ENCODE measurements at regions not wholly inside any gene's neighbourhood (a gene's known extent, or its start where the extent isn't known, plus 50 kb on each side); places are given as distances from the start of the nearest gene placed in this dataset.

- DNase-seq: no peak
Measured at GRCh38 chr10:44240584-44241205, 144.2 kb downstream of the CXCL12 start.

DNA sequence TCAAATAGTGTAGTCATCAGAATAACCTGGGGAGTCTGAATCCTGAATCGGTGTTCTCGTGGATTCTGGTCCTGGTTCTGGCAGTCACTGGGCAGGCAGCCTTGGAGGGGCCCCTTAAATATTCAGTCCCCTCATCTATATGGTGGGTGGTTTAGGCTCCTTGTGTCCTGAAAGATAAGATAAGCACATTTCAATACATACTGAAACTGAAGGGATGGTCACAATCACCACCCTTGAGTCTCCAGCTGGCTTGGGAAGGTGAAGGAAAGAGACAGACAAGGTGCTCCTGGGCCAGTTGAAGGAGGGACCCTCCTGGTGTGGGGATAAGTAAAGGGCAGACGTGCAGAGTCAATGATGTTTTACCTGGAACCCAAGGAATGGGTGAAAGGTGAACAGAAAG is 146.7 kb downstream of the CXCL12 start:
- no peak for DNase-seq

DNA sequence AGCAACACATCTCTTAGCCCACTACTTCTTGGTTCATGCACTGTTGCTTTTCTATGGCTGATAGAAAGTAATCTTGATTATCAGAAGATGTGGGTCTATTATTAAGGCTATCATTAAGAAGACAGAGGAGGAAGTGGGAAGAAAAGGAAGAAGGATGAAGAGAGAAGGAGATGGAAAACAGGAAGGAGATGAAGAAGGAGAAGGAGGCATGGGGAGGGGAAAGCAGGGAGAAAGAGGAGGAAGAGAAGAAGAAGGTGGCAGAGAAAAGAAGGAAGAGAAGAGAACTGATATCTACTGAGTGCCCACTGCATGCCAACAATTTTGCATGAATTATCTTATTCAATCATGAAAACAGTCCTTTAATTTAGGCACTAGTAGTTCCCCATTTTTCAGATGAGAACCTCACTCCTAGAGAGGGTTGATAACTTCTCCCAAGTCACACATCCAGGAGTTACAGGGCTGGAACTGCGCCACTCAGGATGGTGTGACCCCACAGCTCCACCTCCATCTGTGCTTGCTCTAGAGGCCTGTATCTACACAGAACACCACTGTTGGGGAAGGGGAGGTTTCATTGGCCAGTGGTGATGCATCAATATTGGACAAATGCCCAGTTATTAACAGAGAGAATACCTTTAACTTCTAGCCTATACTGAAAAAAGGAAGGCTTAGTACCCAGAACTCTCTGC is 147.4 kb downstream of the CXCL12 start:
- DNase-seq: no peak

DNA sequence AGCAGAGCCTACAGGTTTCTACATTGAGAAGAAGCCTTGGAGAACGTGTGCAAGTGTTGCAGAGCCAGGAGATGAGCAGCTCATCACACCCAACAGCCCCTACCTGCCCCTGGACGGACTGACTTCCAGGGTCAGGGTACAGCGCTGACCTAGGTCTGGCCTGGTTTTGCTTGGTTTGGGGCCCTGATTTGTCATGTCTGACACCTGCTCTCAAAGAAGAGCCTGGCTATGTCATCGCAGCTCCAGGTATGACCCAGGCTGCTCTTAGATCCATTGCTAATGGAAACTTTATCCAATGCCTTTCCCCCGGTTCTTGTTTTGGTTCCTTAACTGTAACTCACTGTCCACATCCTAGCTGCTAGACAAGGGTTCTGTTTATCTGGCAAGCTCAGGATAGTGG is 149.5 kb downstream of the CXCL12 start:
- no peak for DNase-seq

- no peak for DNase-seq
Measured at GRCh38 chr10:44234483-44234875, 150.4 kb downstream of the CXCL12 start.

DNA sequence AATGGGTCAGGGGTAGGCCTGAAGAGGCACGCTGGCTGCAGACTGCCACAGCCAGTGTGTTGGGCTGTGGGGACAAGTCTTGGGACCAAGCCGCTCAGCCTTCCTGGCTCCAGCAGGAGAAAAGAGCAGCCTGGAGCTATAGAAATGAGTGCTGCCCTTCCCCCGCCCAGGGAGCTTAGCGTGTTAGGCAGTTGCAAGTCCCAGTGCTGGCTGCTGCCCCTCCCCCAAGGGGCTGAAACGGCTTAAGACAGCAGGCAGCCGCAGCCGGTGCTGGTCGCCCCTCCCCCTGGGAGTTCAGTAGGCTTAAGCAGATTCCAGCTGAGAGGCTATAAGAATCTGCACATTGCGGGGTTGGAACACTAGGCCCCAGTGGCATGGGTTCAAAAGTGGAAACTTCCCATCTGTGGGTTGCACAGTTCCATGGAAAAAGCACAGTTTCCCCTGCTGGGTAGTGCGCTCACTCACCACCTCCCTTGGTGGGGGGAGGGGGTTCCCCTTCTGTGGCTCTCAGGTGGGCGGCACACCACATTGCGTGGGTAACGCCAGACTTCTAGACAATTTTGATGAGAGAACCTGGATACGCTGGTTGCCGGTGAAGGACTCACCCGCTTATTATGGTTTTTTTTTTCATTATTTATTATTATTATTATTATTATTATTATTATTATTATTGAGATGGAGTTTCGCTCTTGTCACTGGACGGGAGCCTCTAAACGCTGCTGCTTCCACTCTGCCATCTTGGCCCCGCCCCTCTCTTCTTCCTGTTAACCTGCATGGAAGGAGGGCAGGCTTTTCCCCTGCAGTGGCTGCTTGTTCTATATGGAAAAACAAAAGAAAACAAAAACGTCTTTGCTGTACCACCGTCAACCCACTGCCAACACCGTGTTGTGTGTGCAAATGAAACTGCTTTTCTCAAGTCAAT is 151.1 kb downstream of the CXCL12 start:
- no peak for DNase-seq

- no peak for DNase-seq
Measured at GRCh38 chr10:44217274-44217820, 167.6 kb downstream of the CXCL12 start.

DNA sequence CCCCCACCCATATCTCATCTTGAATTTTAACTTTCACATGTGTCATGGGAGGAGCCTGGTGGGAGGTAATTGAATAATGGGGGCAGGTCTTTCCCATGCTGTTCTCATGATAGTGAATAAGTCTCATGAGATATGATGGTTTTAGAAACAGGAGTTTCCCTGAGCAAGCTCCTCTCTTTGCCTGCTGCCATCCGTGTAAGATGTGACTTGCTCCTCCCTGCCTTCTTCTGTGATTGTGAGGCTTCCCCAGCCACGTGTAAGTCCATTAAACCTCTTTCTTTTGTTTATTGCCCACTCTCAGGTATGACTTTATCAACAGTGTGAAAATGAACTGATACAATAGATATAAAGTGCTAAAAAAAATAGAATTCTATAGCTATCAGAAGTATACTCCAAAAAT is 168.8 kb downstream of the CXCL12 start:
- no peak for DNase-seq

DNA sequence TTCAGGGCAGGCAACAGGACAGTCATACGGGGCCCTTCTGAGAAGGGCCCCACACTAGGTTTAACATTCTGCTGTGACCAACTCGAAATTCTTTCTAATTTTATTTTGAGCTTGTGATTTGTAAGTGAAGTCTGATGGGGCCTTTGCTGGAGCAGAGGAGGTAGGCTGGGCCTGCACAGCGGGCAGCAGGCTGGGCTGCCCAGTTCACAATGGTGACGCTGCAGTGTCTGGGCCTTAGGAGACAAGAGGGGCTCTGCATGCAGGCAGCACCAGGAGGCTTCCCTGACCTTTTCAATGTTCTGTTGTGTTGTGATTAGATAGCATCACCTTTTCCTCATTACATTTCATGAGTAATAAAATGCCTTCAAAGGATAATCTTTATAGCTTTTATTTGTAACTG is 175.1 kb downstream of the CXCL12 start:
- no peak for DNase-seq

DNA sequence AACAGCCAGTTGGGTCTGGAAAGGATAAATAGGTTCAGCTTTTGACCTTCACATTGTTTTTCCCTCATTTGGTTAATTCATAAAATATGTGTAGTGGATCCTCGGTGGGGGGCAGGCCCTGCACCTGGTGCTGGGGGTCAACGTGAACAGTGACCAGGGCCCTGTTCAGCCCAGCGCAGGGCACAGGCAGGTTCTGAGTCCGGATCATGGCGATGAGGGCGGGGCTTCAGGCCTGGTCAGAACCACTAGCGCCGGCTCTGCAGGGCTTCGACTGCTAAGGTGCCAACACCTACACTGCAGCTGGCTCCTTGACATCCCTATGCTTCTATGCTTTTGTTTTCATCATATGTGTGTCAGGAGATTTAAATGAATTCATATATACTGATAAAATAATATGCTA is 177.7 kb downstream of the CXCL12 start:
- no peak for DNase-seq

DNA sequence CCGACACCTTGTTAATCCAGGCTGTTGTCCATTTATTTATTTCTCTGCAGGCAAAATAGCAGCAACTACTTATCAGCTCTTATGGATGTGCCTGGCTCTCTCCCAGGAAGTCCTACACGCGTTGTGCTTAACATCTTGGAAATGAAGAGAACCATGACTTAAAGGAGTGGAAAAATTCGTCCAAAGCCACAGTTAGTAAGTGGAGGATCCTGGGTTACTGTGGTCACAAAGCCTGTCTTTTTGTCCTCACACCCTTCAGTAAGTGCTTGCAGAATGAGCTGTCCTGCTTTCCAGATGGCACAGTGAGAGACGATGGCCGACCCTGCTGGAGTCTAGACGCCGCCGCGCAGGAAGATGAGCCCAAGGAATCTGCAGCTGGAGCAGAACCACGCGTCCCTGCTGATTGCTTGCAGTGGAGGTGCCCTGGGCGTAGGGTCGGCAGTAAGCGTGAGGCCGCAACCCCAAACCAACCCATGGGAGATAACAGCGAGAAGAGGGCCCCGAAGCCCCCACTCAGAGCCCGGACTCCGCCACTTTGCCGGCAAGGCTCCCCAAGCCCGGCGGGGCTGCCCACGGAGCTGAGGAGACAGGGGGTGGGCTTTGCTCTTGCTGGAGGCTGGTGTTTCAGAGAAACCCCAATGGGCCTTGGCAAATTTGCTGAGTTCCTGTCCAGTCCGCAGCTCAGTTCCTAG is 178.6 kb downstream of the CXCL12 start:
- DNase-seq: no peak

DNA sequence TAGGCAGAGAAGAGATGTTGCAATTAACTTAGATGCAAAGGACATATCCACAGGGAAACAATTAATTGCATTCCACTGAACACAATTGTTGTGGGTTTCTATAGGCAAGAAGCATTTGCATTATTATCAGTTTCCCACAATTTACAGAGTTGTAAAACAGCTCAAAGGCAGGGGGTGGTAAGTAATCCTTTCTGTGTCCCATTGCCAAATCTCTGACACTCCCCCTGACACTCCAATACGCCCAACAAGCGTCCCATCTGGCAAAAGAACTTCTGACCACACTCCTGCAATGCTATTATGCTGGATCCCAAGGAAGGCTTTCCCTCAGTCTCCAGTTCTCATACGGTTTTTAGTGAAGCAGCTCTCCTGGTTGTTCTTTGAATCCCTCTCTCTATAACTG is 179.8 kb downstream of the CXCL12 start:
- no peak for DNase-seq

GRCh38 chr10:44203535-44203934 is 181.4 kb downstream of the CXCL12 start:
- DNase-seq: no peak

GRCh38 chr10:44202952-44203351 is 181.9 kb downstream of the CXCL12 start:
- DNase-seq: no peak

DNA sequence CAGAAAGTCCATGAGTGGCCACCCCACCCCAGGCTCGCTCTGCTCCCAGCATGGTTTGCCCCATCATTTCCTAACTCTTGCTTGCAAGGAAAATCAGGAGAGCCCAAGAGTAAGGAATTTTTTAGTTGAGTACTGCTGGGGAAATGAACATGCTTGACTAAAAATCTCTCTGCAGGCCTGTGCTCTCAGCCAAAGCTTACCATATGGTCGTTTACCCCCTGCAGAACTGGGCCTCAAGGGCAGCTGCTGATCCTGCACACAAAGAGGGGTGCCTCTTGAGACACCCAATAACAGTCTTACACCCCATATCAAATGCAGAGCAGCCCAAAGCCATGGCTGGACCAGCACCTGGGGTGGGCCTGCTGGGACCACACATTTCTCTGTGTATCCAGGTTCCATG is 183.2 kb downstream of the CXCL12 start:
- no peak for DNase-seq

GRCh38 chr10:44201011-44201410 is 183.9 kb downstream of the CXCL12 start:
- DNase-seq: no peak

DNA sequence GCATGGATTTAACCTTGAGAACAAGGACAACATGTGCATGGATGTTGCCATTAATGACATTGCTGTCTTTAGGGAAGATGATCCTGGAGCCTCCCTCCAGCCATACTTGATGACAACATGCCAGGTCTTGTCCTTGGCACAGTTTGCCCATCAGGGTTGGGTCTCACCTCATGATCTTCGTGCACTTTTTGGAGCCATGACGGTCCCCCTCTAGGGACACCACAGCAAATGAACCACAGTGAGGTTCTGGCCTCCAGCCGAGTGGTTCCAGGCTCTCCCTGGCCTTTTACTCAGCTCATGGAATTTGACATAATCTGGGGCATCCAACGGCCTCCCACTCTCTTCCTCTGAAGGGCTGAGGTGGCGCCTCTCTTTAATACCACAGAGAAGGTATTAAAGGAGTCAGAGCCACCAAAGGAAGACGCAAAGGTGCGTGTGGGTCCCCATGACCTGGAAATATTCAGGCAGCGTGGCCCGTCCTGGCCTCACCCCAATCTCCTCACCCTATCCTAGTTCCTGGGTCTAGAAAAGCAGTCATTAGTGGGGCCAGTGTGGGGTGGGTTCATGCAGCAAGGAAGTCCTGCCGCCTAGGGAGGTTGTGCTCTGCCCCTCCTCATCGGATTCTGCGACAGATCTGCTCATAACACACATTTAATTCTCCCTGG is 184.8 kb downstream of the CXCL12 start:
- DNase-seq: no peak

DNA sequence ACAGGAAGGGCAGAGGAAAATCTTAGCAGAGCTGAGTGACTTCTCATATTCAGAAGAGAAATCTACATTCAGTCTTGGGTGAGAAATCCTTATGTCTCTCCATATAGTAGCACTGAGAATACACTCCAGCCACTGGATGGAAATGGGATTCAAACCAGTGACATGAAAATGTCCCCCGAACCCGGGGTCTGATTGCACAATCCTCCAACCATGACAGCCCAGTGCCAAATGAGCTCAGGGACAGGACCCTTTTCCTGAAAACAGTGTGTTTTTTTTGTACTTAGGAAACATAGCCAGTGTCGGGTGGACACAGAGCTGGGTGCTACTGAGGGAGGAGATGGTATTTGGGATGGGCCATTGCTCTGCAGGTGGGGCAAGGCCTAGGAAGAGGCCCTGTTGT is 185.6 kb downstream of the CXCL12 start:
- DNase-seq: no peak

DNA sequence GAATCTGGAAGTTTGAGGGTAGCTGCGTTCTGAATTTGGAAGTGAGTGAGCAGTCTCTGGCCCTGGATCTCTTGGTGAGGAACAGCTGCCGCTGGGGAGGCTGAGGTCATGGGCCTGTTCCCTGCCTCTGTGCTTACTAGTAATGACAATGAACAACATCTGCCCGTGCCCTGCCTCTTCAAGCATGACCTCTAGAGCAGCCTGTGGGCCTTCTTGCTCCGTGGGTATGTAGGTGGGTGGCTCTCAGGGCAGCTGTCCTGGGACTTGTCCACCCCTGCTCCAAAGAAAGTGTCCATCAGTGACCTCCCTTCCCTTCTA is 186.2 kb downstream of the CXCL12 start:
- no peak for DNase-seq

- no peak for DNase-seq
Measured at GRCh38 chr10:44198096-44198779, 186.7 kb downstream of the CXCL12 start.

GRCh38 chr10:44197646-44198045 is 187.3 kb downstream of the CXCL12 start:
- no peak for DNase-seq

- DNase-seq: no peak
Measured at GRCh38 chr10:44196336-44196735, 188.6 kb downstream of the CXCL12 start.
